ENCODE measurements at regions not wholly inside any gene's neighbourhood (a gene's known extent, or its start where the extent isn't known, plus 50 kb on each side); places are given as distances from the start of the nearest gene placed in this dataset.

DNA sequence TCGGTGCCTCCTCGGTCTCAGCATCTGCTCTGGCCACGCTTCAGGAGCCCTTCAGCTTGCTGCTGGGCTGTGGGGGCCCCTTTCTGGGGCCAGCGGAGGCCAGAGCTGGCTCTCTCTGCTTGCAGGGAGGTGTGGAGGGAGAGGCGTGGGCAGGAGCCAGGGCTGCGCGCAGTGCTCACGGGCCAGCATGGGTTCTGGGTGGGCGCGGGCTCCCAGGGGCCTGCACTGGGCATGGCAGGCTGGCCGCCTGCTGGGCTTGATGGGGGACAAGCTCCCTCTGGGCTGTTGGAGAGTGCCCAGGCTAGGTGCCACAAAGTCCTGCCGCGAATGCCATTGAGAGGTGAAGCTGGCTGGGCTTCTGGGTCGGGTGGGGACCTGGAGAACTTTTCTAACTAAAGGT, 57.3 kb upstream of the AGA start:
- TF ChIP-seq, protein P1, sequence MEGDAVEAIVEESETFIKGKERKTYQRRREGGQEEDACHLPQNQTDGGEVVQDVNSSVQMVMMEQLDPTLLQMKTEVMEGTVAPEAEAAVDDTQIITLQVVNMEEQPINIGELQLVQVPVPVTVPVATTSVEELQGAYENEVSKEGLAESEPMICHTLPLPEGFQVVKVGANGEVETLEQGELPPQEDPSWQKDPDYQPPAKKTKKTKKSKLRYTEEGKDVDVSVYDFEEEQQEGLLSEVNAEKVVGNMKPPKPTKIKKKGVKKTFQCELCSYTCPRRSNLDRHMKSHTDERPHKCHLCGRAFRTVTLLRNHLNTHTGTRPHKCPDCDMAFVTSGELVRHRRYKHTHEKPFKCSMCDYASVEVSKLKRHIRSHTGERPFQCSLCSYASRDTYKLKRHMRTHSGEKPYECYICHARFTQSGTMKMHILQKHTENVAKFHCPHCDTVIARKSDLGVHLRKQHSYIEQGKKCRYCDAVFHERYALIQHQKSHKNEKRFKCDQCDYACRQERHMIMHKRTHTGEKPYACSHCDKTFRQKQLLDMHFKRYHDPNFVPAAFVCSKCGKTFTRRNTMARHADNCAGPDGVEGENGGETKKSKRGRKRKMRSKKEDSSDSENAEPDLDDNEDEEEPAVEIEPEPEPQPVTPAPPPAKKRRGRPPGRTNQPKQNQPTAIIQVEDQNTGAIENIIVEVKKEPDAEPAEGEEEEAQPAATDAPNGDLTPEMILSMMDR (IDR thresholded peaks at IDR 0.05; ENCODE audit: borderline replicate concordance, extremely low read depth, low read length, poor library complexity, severe bottlenecking), result no peak
- TF ChIP-seq EZH2 (IDR thresholded peaks at IDR 0.05; ENCODE audit: borderline replicate concordance, low read depth, low read length, severe bottlenecking), result no peak
